ENCODE measurements at regions not wholly inside any gene's neighbourhood (a gene's known extent, or its start where the extent isn't known, plus 50 kb on each side); places are given as distances from the start of the nearest gene placed in this dataset.

DNA sequence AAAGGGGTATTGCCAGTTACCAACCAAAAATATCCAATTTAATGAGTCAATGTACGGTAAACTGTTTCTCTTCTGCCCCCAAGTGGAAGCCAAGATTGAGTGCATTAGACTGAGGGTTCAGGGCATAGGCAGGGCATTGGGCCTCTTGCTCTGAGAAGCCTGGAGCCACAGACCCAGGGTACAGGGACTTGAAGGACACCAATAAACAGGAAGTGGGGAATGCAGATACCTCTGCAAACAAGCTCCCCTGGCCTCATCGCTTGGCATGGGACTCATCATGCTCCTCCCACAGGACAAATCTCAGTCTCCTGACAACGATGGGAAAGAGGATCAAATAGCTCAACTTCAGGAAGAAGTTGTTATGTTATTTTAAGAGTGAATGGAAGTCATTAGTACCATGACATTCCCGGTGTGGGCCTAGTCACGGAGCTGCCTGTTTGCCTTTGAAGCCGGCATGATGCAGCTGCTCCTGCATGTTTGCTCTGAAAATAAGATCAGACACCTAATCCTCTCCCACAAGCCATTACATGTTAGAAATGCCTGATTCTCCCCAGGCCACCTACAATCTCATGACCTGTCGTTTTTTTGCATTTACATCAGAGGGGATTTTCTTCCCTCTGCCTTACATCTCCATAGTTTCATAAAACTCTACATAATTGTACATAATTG, 224.2 kb downstream of the RCHY1 start:
- H3K4me1 Mint-ChIP-seq: peaks cover 7 to 8% of the 10 kb centered on the region in 2 experiments; a peak in 3 of 4 replicates
- Histone ChIP-seq H3K23ac (ENCODE audit: insufficient read length, low read depth, low read length) (no peak overlapping the region), H3K23me2 (ENCODE audit: insufficient read length, low read depth, low read length, poor library complexity, severe bottlenecking) (no peaks in the 10 kb centered on the region), H2BK20ac (ENCODE audit: low read depth, low read length, poor library complexity, severe bottlenecking) (no peak overlapping the region), H3K56ac (ENCODE audit: insufficient read length, low read depth, low read length) (no peak overlapping the region), H2AK5ac (ENCODE audit: insufficient read length, low read length) (no peak overlapping the region), H2BK15ac (ENCODE audit: low read depth, low read length) (no peak overlapping the region), H2BK120ac (ENCODE audit: low read depth, low read length, poor library complexity, severe bottlenecking) (no peak overlapping the region), H4K5ac (ENCODE audit: insufficient read length, low read depth, low read length) (no peak overlapping the region), H3K4ac (ENCODE audit: low read depth, low read length) (no peak overlapping the region), H3K27me3 (ENCODE audit: insufficient read depth, low read length) (no peaks in the 10 kb centered on the region), H2BK12ac (ENCODE audit: insufficient read length, low read depth, low read length) (no peak overlapping the region), H3K27ac (ENCODE audit: insufficient read length, low read depth, low read length) (no peak overlapping the region), H3K9me3 (ENCODE audit: control insufficient read depth, low read depth, low read length) (no peaks in the 10 kb centered on the region), H3K18ac (ENCODE audit: insufficient read length, low read depth, low read length) (no peak overlapping the region), H4K91ac (ENCODE audit: insufficient read length, low read depth, low read length) (no peak overlapping the region), H3T11ph (ENCODE audit: low read length) (no peak overlapping the region), H3K9ac (ENCODE audit: extremely low read depth, insufficient read length, low read length) (no peak overlapping the region), H2AFZ (ENCODE audit: low read length) (no peak overlapping the region), H3K79me2 (ENCODE audit: insufficient read depth, low read length) (no peaks in the 10 kb centered on the region), H3K79me1 (ENCODE audit: insufficient read depth, low read depth, low read length, poor library complexity, severe bottlenecking) (no peaks in the 10 kb centered on the region), H3K14ac (ENCODE audit: insufficient read depth, low read length) (no peak overlapping the region), H2BK5ac (ENCODE audit: insufficient read length, low read length) (no peak overlapping the region), H4K8ac (replicated peaks; ENCODE audit: insufficient read length, low read depth, low read length) (no peak overlapping the region), H3K4me1 (ENCODE audit: insufficient read depth, low read length) (no peaks in the 10 kb centered on the region), H4K20me1 (ENCODE audit: control insufficient read depth, insufficient read depth, insufficient read length) (no peaks in the 10 kb centered on the region), H3K4me2 (ENCODE audit: insufficient read depth, insufficient read length, low read length) (no peak overlapping the region)
- no peak overlapping the region for H3K4me3 Mint-ChIP-seq
- H3K27ac Mint-ChIP-seq: no peak overlapping the region
- H3K27me3 Mint-ChIP-seq (ENCODE audit: low read depth): no peaks in the 10 kb centered on the region
- H3K9me3 Mint-ChIP-seq: peaks cover 0 to 3% of the 10 kb centered on the region in 2 experiments; a peak in 2 of 5 replicates
- peak; percentile 72 for TF ChIP-seq CTCF (conservative IDR thresholded peaks at IDR 0.05)
- DNase-seq: peak; percentile 80
- WGBS (ENCODE audit: extremely low coverage, insufficient read length, low lambda C conversion rate): no CpG with 5 or more reads among the region's 7 CpGs
- H3K36me3 Mint-ChIP-seq (ENCODE audit: insufficient read depth in 1 of 3, low read depth in 3 of 3): peaks cover 0 to 2% (median 0%) of the 10 kb centered on the region in 3 experiments; a peak in 1 of 7 replicates

All from H9 (cell line).